ENCODE measurements at regions not wholly inside any gene's neighbourhood (a gene's known extent, or its start where the extent isn't known, plus 50 kb on each side); places are given as distances from the start of the nearest gene placed in this dataset.

GRCh38 chr5:102681403-102681983 is 73.6 kb upstream of the PAM start (continued):
- no peak for TF ChIP-seq ATF3 (IDR thresholded peaks at IDR 0.05; ENCODE audit: insufficient read depth, low read depth, low read length)
